ENCODE measurements at regions not wholly inside any gene's neighbourhood (a gene's known extent, or its start where the extent isn't known, plus 50 kb on each side); places are given as distances from the start of the nearest gene placed in this dataset.

- no TSS peak for BruUV-seq (replicated peaks)
- Histone ChIP-seq H3K27ac (ENCODE audit: low read depth, low read length, poor library complexity, severe bottlenecking) (no peak overlapping the region), H4K20me1 (ENCODE audit: insufficient read depth, low read length) (no peaks in the 10 kb centered on the region), H2AFZ (ENCODE audit: low read length) (no peak overlapping the region), H3K36me3 (ENCODE audit: insufficient read depth, low read length) (no peaks in the 10 kb centered on the region), H3K4me1 (ENCODE audit: insufficient read depth, low read length, poor library complexity, severe bottlenecking) (no peaks in the 10 kb centered on the region), H3K9me3 (ENCODE audit: low read length) (no peaks in the 10 kb centered on the region), H3K4me3 (ENCODE audit: low read depth, low read length, poor library complexity, severe bottlenecking) (no peak overlapping the region), H3K9me2 (ENCODE audit: insufficient read depth, low read length) (no peaks in the 10 kb centered on the region), H3K79me2 (ENCODE audit: insufficient read depth, low read depth, low read length) (no peaks in the 10 kb centered on the region), H3K4me2 (ENCODE audit: low read length) (no peak overlapping the region)
- intact Hi-C loops (cut with micrococcal nuclease; ENCODE audit: unreplicated experiment): no loop called here
- ChIA-PET CTCF (ENCODE audit: unreplicated experiment) (no interaction called here), POLR2A (interaction anchor here (2.0 kb wide), 1 partner anchor 9 kb away, joined by 6 read pairs; no protein-coding TSS in a partner anchor)
- DNase-seq (ENCODE audit: low spot score): no peak
- TF ChIP-seq EZH2phosphoT487 (IDR thresholded peaks at IDR 0.05; ENCODE audit: borderline replicate concordance, low read depth, low read length): no peak
- TF ChIP-seq CTCF (conservative IDR thresholded peaks at IDR 0.05; ENCODE audit: low read length): no peak
Measured at GRCh38 chr14:85336257-85336656, 193.7 kb upstream of the FLRT2 start.

DNA sequence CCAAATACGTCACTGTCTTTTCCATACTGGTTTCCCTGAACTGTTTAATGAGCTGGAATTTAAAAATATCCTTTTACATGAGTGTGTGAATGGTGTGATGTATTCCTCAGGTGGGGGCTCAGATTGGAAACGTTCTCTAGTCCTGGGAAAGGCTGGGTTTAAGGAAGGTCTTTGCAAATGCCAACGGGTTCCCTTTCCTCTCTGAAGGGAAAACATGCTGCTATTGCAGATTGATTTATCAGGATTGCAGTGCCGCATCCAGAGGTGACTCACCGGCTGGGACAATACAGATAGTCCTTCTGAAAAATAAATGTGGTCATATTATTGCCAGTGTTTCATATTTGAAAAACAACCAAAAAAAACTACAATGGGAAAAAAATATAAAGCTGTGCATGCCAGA is 193.1 kb upstream of the FLRT2 start:
- H3K4me2 ChIP-seq (ENCODE audit: low read length): no peak overlapping the region
- H3K4me3 ChIP-seq (ENCODE audit: low read depth, low read length, poor library complexity, severe bottlenecking): no peak overlapping the region
- no peaks in the 10 kb centered on the region for H3K9me2 ChIP-seq (ENCODE audit: insufficient read depth, low read length)
- no TSS peak for BruUV-seq (replicated peaks)
- H3K9me3 ChIP-seq (ENCODE audit: low read length): no peaks in the 10 kb centered on the region
- TF ChIP-seq CTCF (conservative IDR thresholded peaks at IDR 0.05; ENCODE audit: low read length): no peak
- TF ChIP-seq EZH2phosphoT487 (IDR thresholded peaks at IDR 0.05; ENCODE audit: borderline replicate concordance, low read depth, low read length): no peak
- H2AFZ ChIP-seq (ENCODE audit: low read length): no peak overlapping the region
- no peaks in the 10 kb centered on the region for H3K36me3 ChIP-seq (ENCODE audit: insufficient read depth, low read length)
- no peaks in the 10 kb centered on the region for H3K4me1 ChIP-seq (ENCODE audit: insufficient read depth, low read length, poor library complexity, severe bottlenecking)
- DNase-seq (ENCODE audit: low spot score): no peak
- CTCF ChIA-PET (ENCODE audit: unreplicated experiment): no interaction called here
- no peaks in the 10 kb centered on the region for H3K79me2 ChIP-seq (ENCODE audit: insufficient read depth, low read depth, low read length)
- H3K27ac ChIP-seq (ENCODE audit: low read depth, low read length, poor library complexity, severe bottlenecking): no peak overlapping the region
- POLR2A ChIA-PET: interaction anchor here (0.9 to 2.0 kb wide), 2 partner anchors 9 to 40 kb away, joined by 3 to 6 read pairs; no protein-coding TSS in a partner anchor
- H4K20me1 ChIP-seq (ENCODE audit: insufficient read depth, low read length): no peaks in the 10 kb centered on the region
- intact Hi-C loops (cut with micrococcal nuclease; ENCODE audit: unreplicated experiment): no loop called here

GRCh38 chr14:85338895-85339294 is 191.0 kb upstream of the FLRT2 start:
- H2AFZ ChIP-seq (ENCODE audit: low read length): no peak overlapping the region
- intact Hi-C loops (cut with micrococcal nuclease; ENCODE audit: unreplicated experiment): no loop called here
- no TSS peak for BruUV-seq (replicated peaks)

More at GRCh38 chr14:85338895-85339294, 191.0 kb upstream of the FLRT2 start:
- ChIA-PET CTCF (ENCODE audit: unreplicated experiment) (interaction anchor here (1.0 kb wide), 1 partner anchor 12 kb away, joined by 3 read pairs; no protein-coding TSS in a partner anchor), POLR2A (no interaction called here)
- Histone ChIP-seq H3K9me3 (ENCODE audit: low read length) (no peaks in the 10 kb centered on the region), H3K79me2 (ENCODE audit: insufficient read depth, low read depth, low read length) (no peaks in the 10 kb centered on the region), H3K4me3 (ENCODE audit: low read depth, low read length, poor library complexity, severe bottlenecking) (no peak overlapping the region), H4K20me1 (ENCODE audit: insufficient read depth, low read length) (no peaks in the 10 kb centered on the region), H3K9me2 (ENCODE audit: insufficient read depth, low read length) (no peaks in the 10 kb centered on the region), H3K27ac (ENCODE audit: low read depth, low read length, poor library complexity, severe bottlenecking) (no peak overlapping the region), H3K4me1 (ENCODE audit: insufficient read depth, low read length, poor library complexity, severe bottlenecking) (no peaks in the 10 kb centered on the region), H3K4me2 (ENCODE audit: low read length) (no peak overlapping the region), H3K36me3 (ENCODE audit: insufficient read depth, low read length) (no peaks in the 10 kb centered on the region)
- no peak for TF ChIP-seq CTCF (conservative IDR thresholded peaks at IDR 0.05; ENCODE audit: low read length)
- TF ChIP-seq EZH2phosphoT487 (IDR thresholded peaks at IDR 0.05; ENCODE audit: borderline replicate concordance, low read depth, low read length): no peak
- DNase-seq (ENCODE audit: low spot score): no peak

Measured in OCI-LY7 (cell line).